Gastrocnemius medialis (tissue), 4 donors: ENCODE measurements at regions not wholly inside any gene's neighbourhood (a gene's known extent, or its start where the extent isn't known, plus 50 kb on each side); places are given as distances from the start of the nearest gene placed in this dataset.

ENCODE experiments used
- ATAC-seq, 2 donors: fragments of 150-250 bp; one replicate each; pipeline ENCODE4 v1.9.1; 2016
- DNase-seq, 2 donors: peaks; one replicate each; pipeline ENCODE4 v3.0.0-alpha.2; 2019
- H3K27ac ChIP-seq, 4 donors: fragments of 200-600 bp; sonication (generic); 1 replicate in 1 of 4; 2 replicates in 3 of 4; pipeline ENCODE4 v1.5.1; 2016 to 2018; ENCODE audit warnings: mild to moderate bottlenecking in 2 of 4, moderate library complexity in 1 of 4
- H3K27me3 ChIP-seq, 3 donors: fragments of 200-600 bp; sonication (generic) in 2 of 3; 1 replicate in 1 of 3; 2 replicates in 2 of 3; pipeline versions ENCODE4 v1.5.1 to v1.6.0; 2016 to 2019; ENCODE audit warnings: mild to moderate bottlenecking in 1 of 3, moderate library complexity in 1 of 3
- H3K36me3 ChIP-seq, 2 donors: fragments of 200-600 bp; sonication (generic) in 1 of 2; one replicate each; pipeline ENCODE4 v1.5.1; 2017 to 2018
- H3K4me1 ChIP-seq, 2 donors: fragments of 200-600 bp; sonication (generic) in 1 of 2; one replicate each; pipeline ENCODE4 v1.5.1; 2016 to 2017; ENCODE audit warnings: mild to moderate bottlenecking in 2 of 2
- H3K4me3 ChIP-seq, 4 donors: fragments of 200-600 bp; sonication (generic) in 3 of 4; 1 replicate in 1 of 4; 2 replicates in 3 of 4; pipeline ENCODE4 v1.5.1; 2016 to 2019; ENCODE audit warnings: mild to moderate bottlenecking in 2 of 4
- H3K9me3 ChIP-seq, 3 donors: fragments of 200-600 bp; sonication (generic) in 2 of 3; 1 replicate in 1 of 3; 2 replicates in 2 of 3; pipeline ENCODE4 v1.5.1; 2016 to 2019
- CTCF ChIP-seq, 5 experiments: fragments of 450-650 bp in 3 of 5; fragments of 200-600 bp in 2 of 5; sonication (generic) in 2 of 5; IDR thresholded peaks in 4 of 5; conservative IDR thresholded peaks in 1 of 5; 1 replicate in 4 of 5; 2 replicates in 1 of 5; pipeline ENCODE4 v1.5.1; 2016 to 2019; ENCODE audit warnings: antibody characterized with exemption in 5 of 5, mild to moderate bottlenecking in 3 of 5, moderate library complexity in 3 of 5
- POLR2A ChIP-seq, 2 donors: fragments of 450-650 bp; IDR thresholded peaks; one replicate each; pipeline ENCODE4 v1.6.1; 2017; ENCODE audit warnings: antibody characterized with exemption in 2 of 2, mild to moderate bottlenecking in 2 of 2, moderate library complexity in 2 of 2
- in situ Hi-C, 4 donors: fragments of 200-750 bp; cut with MboI; loops; one replicate each; pipeline versions ENCODE4 v1.15.0 to v1.8.0; 2017; ENCODE audit warnings: low sequenced_read_pairs in 4 of 4
- intact Hi-C: fragments of 100-400 bp; cut with DNase I; formaldehyde crosslinking; loops from one replicate; pipeline ENCODE4 v1.15.1; 2023; ENCODE audit warnings: low total_unique reads

GRCh38 chr2:34447097-34447496 is 848.0 kb upstream of the FAM98A start:
- TF ChIP-seq POLR2A (IDR thresholded peaks at IDR 0.05) = no peak
- no peak overlapping the region for H3K4me3 ChIP-seq
- in situ Hi-C loops = no loop called here
- H3K36me3 ChIP-seq = no peaks in the 10 kb centered on the region
- no peak overlapping the region for H3K27ac ChIP-seq
- peaks cover 0 to 3% (median 0%) of the 10 kb centered on the region in 3 donors for H3K9me3 ChIP-seq
- H3K4me1 ChIP-seq = no peaks in the 10 kb centered on the region
- intact Hi-C loops = no loop called here
- H3K27me3 ChIP-seq = no peaks in the 10 kb centered on the region
- ATAC-seq (no peak), DNase-seq (no peak)

- ATAC-seq (no peak), DNase-seq (no peak)
- intact Hi-C loops (no loop called here), in situ Hi-C loops (no loop called here)
- H3K27me3 ChIP-seq = no peaks in the 10 kb centered on the region
- no peaks in the 10 kb centered on the region for H3K9me3 ChIP-seq
- H3K4me3 ChIP-seq = no peak overlapping the region
- no peaks in the 10 kb centered on the region for H3K36me3 ChIP-seq
- TF ChIP-seq CTCF (IDR thresholded peaks at IDR 0.05 in 4 of 5, conservative IDR thresholded peaks at IDR 0.05 in 1 of 5) = no peak
- H3K27ac ChIP-seq = no peak overlapping the region
- H3K4me1 ChIP-seq = no peaks in the 10 kb centered on the region
These were observed 824.2 kb upstream of the FAM98A start for GRCh38 chr2:34423301-34423700.

GRCh38 chr2:34419856-34420255 is 820.8 kb upstream of the FAM98A start:
- DNase-seq (no peak), ATAC-seq (no peak)
- no peak overlapping the region for H3K27ac ChIP-seq
- H3K4me1 ChIP-seq = no peaks in the 10 kb centered on the region
- in situ Hi-C loops = no loop called here
- no peak for TF ChIP-seq CTCF (IDR thresholded peaks at IDR 0.05 in 4 of 5, conservative IDR thresholded peaks at IDR 0.05 in 1 of 5)
- no peak for TF ChIP-seq POLR2A (IDR thresholded peaks at IDR 0.05)
- intact Hi-C loops = no loop called here
- no peaks in the 10 kb centered on the region for H3K27me3 ChIP-seq
- H3K4me3 ChIP-seq = no peak overlapping the region
- H3K9me3 ChIP-seq = no peaks in the 10 kb centered on the region
- H3K36me3 ChIP-seq = no peaks in the 10 kb centered on the region

GRCh38 chr2:34416856-34417255 is 817.8 kb upstream of the FAM98A start:
- TF ChIP-seq CTCF (IDR thresholded peaks at IDR 0.05 in 4 of 5, conservative IDR thresholded peaks at IDR 0.05 in 1 of 5) (no peak), POLR2A (IDR thresholded peaks at IDR 0.05) (no peak)
- no peak for DNase-seq
- Histone ChIP-seq H3K4me1 (no peaks in the 10 kb centered on the region), H3K27ac (no peak overlapping the region), H3K4me3 (no peak overlapping the region), H3K27me3 (no peaks in the 10 kb centered on the region), H3K9me3 (no peaks in the 10 kb centered on the region), H3K36me3 (no peaks in the 10 kb centered on the region)
- in situ Hi-C loops (no loop called here), intact Hi-C loops (no loop called here)
- no peak for ATAC-seq

- Histone ChIP-seq H3K4me1 (no peaks in the 10 kb centered on the region), H3K27me3 (no peaks in the 10 kb centered on the region), H3K4me3 (no peak overlapping the region), H3K36me3 (no peaks in the 10 kb centered on the region), H3K9me3 (no peaks in the 10 kb centered on the region), H3K27ac (no peak overlapping the region)
- TF ChIP-seq POLR2A (IDR thresholded peaks at IDR 0.05) = no peak
- no peak for TF ChIP-seq CTCF (IDR thresholded peaks at IDR 0.05 in 4 of 5, conservative IDR thresholded peaks at IDR 0.05 in 1 of 5)
- ATAC-seq = no peak
- intact Hi-C loops (no loop called here), in situ Hi-C loops (no loop called here)
- no peak for DNase-seq
These were observed 815.8 kb upstream of the FAM98A start for GRCh38 chr2:34414856-34415255.
